Non-pigmented ciliary epithelial cell (primary cell): ENCODE measurements at regions not wholly inside any gene's neighbourhood (a gene's known extent, or its start where the extent isn't known, plus 50 kb on each side); places are given as distances from the start of the nearest gene placed in this dataset.

Experiments
- DNase-seq: peaks from one replicate; pipeline ENCODE4 v3.0.0-alpha.2; 2010; ENCODE audit warnings: low read depth

- no peak for DNase-seq
These were observed 189.4 kb upstream of the ECI2 start for GRCh38 chr6:4324746-4325145.

GRCh38 chr6:4323322-4323721 is 187.9 kb upstream of the ECI2 start:
- no peak for DNase-seq

- DNase-seq: no peak
These were observed 187.5 kb upstream of the ECI2 start for GRCh38 chr6:4322846-4323309.

GRCh38 chr6:4322134-4322845 is 186.9 kb upstream of the ECI2 start:
- DNase-seq: no peak

GRCh38 chr6:4320860-4321259 is 185.5 kb upstream of the ECI2 start:
- peak; percentile 93 for DNase-seq

GRCh38 chr6:4319981-4320683 is 184.8 kb upstream of the ECI2 start:
- DNase-seq: no peak

- no peak for DNase-seq
These were observed 182.9 kb upstream of the ECI2 start for GRCh38 chr6:4318321-4318720.

GRCh38 chr6:4316867-4317400 is 181.6 kb upstream of the ECI2 start:
- peak; percentile 24 for DNase-seq

- DNase-seq: no peak
These were observed 178.9 kb upstream of the ECI2 start for GRCh38 chr6:4314201-4314707.

- DNase-seq: peak; percentile 83
These were observed 177.8 kb upstream of the ECI2 start for GRCh38 chr6:4313044-4313686.

- no peak for DNase-seq
These were observed 176.8 kb upstream of the ECI2 start for GRCh38 chr6:4311976-4312860.

- no peak for DNase-seq
These were observed 174.2 kb upstream of the ECI2 start for GRCh38 chr6:4309540-4309939.

- no peak for DNase-seq
These were observed 173.0 kb upstream of the ECI2 start for GRCh38 chr6:4308364-4308763.

- DNase-seq: no peak
These were observed 169.6 kb upstream of the ECI2 start for GRCh38 chr6:4304927-4305455.

GRCh38 chr6:4303638-4304037 is 168.3 kb upstream of the ECI2 start:
- no peak for DNase-seq

- DNase-seq: no peak
These were observed 167.1 kb upstream of the ECI2 start for GRCh38 chr6:4302524-4302923.

- no peak for DNase-seq
These were observed 166.5 kb upstream of the ECI2 start for GRCh38 chr6:4301871-4302270.

GRCh38 chr6:4300917-4301316 is 165.5 kb upstream of the ECI2 start:
- no peak for DNase-seq

GRCh38 chr6:4299476-4299875 is 164.1 kb upstream of the ECI2 start:
- no peak for DNase-seq

GRCh38 chr6:4297348-4297747 is 162.0 kb upstream of the ECI2 start:
- DNase-seq: no peak

GRCh38 chr6:4296552-4296951 is 161.2 kb upstream of the ECI2 start:
- no peak for DNase-seq
